ENCODE measurements at regions not wholly inside any gene's neighbourhood (a gene's known extent, or its start where the extent isn't known, plus 50 kb on each side); places are given as distances from the start of the nearest gene placed in this dataset.
A peak's percentile ranks its signal among the peaks of the same experiment; 100 is the strongest.

GRCh38 chr9:88216126-88216995 lies 78.1 kb upstream of the SPATA31C2 start:
- no peak for TF ChIP-seq POLR2A (IDR thresholded peaks at IDR 0.05)
- TF ChIP-seq CTCF (IDR thresholded peaks at IDR 0.05), result no peak
- Histone ChIP-seq H3K4me1 (peaks cover 0 to 15% (median 0%) of the 10 kb centered on the region in 12 donors), H3K9me3 (peaks cover 0 to 13% (median 0%) of the 10 kb centered on the region in 12 donors), H3K36me3 (no peaks in the 10 kb centered on the region), H3K27me3 (no peaks in the 10 kb centered on the region), H3K4me3 (no peak overlapping the region), H3K27ac (peak overlapping the region in 1 of 12 donors; percentile 54)
- DNase-seq (no peak), ATAC-seq (peak; percentile 60 to 81 (median 64))
- intact Hi-C loops (cut with DNase I), result no loop called here
- WGBS, 4 donors, result 71 to 81% (median 76%) methylated on average over 29 of the region's 29 CpGs

GRCh38 chr9:88215196-88216125 lies 77.2 kb upstream of the SPATA31C2 start:
- Histone ChIP-seq H3K27ac (peak overlapping the region in 1 of 12 donors; percentile 54), H3K9me3 (peaks cover 0 to 13% (median 0%) of the 10 kb centered on the region in 12 donors), H3K36me3 (no peaks in the 10 kb centered on the region), H3K4me3 (no peak overlapping the region), H3K4me1 (peaks cover 0 to 15% (median 0%) of the 10 kb centered on the region in 12 donors), H3K27me3 (no peaks in the 10 kb centered on the region)
- peak in 2 of 4 donors; percentile 45 to 63 for ATAC-seq
- DNase-seq, result no peak
- intact Hi-C loops (cut with DNase I), result no loop called here
- no peak for TF ChIP-seq CTCF (IDR thresholded peaks at IDR 0.05)
- TF ChIP-seq POLR2A (IDR thresholded peaks at IDR 0.05), result no peak
- 23 to 33% (median 30%) methylated on average over 10 of the region's 10 CpGs for WGBS, 4 donors

GRCh38 chr9:88202321-88202720 lies 64.0 kb upstream of the SPATA31C2 start:
- WGBS, 4 donors, result 82 to 87% (median 83%) methylated on average over 8 of the region's 8 CpGs

More at GRCh38 chr9:88202321-88202720, 64.0 kb upstream of the SPATA31C2 start:
- intact Hi-C loops (cut with DNase I), result no loop called here
- Histone ChIP-seq H3K27ac (no peak overlapping the region), H3K4me3 (no peak overlapping the region), H3K4me1 (peaks cover 0 to 16% (median 0%) of the 10 kb centered on the region in 12 donors), H3K36me3 (no peaks in the 10 kb centered on the region), H3K27me3 (no peaks in the 10 kb centered on the region), H3K9me3 (no peaks in the 10 kb centered on the region)
- no peak for TF ChIP-seq CTCF (IDR thresholded peaks at IDR 0.05)
- TF ChIP-seq POLR2A (IDR thresholded peaks at IDR 0.05), result no peak
- DNase-seq, result no peak
- ATAC-seq, result no peak
